A549 (cell line): ENCODE measurements at regions not wholly inside any gene's neighbourhood (a gene's known extent, or its start where the extent isn't known, plus 50 kb on each side); places are given as distances from the start of the nearest gene placed in this dataset.

Experiments used
- ATAC-seq, 2 experiments: fragments of 200-7000 bp in 1 of 2; fragments of >200 bp in 1 of 2; cut with Nextera tagmentation in 1 of 2; cut with Tn5 transposase in 1 of 2; 3 replicates each; pipeline versions ENCODE4 v1.8.0 to v1.9.1; 2018 to 2020; ENCODE audit warnings: mild to moderate bottlenecking in 1 of 2, moderate library complexity in 1 of 2
- CTCF ChIA-PET: fragments of 300-600 bp; sonication (Branson Sonifier 250); formaldehyde crosslinking; extraction: SDS; loops from one replicate; lab custom pipeline; 2021; ENCODE audit warnings: antibody characterized with exemption, inconsistent platforms; lab: Yijun Ruan, JAX
- POLR2A ChIA-PET: fragments of 350-600 bp; formaldehyde crosslinking; extraction: SDS; loops from one replicate; lab custom pipeline; 2021; ENCODE audit warnings: antibody characterized with exemption, inconsistent platforms; lab: Yijun Ruan, JAX
- DNase-seq, 2 experiments: peaks; one replicate each; pipeline versions ENCODE4 v3.0.0 to v3.0.0-alpha.2; 2011 to 2016; ENCODE audit warnings: low read depth in 1 of 2, low spot score in 1 of 2
- FAIRE-seq: peaks from 2 replicates; lab custom pipeline; 2011; peaks lifted over from hg19 to GRCh38; lab: Jason Lieb, UNC
- H3K27ac ChIP-seq, 2 experiments: fragments of >200 bp; sonication (Bioruptor Twin); formaldehyde crosslinking; 3 replicates each; pipeline ENCODE4 v1.5.1; 2016 to 2017
- H3K4me1 ChIP-seq: fragments of >200 bp; sonication (Bioruptor Twin); formaldehyde crosslinking; 3 replicates; pipeline ENCODE4 v1.6.1; 2016
- H3K4me2 ChIP-seq: fragments of >200 bp; sonication (Bioruptor Twin); formaldehyde crosslinking; 3 replicates; pipeline ENCODE4 v1.6.1; 2016
- H3K4me3 ChIP-seq: fragments of >200 bp; sonication (Bioruptor Twin); formaldehyde crosslinking; 3 replicates; pipeline ENCODE4 v1.5.1; 2016
- H3K9me3 ChIP-seq: fragments of >200 bp; sonication (Bioruptor Twin); formaldehyde crosslinking; 3 replicates; pipeline ENCODE4 v1.6.1; 2016
- CEBPB ChIP-seq, 2 experiments: fragments of >200 bp in 1 of 2; sonication (Bioruptor Twin) in 1 of 2; formaldehyde crosslinking in 1 of 2; IDR thresholded peaks; 2 replicates each; pipeline ENCODE4 v1.6.1; 2012 to 2016
- CHD2 ChIP-seq: fragments of 150-350 bp; IDR thresholded peaks from 2 replicates; pipeline ENCODE4 v1.6.1; 2014; ENCODE audit warnings: low read length; ENCODE audit not compliant: partially characterized antibody
- E2F6 ChIP-seq: IDR thresholded peaks from 2 replicates; pipeline ENCODE4 v1.6.1; 2012; ENCODE audit warnings: low read depth, borderline replicate concordance
- EHMT2 ChIP-seq: fragments of 200-600 bp; sonication (generic); IDR thresholded peaks from 2 replicates; pipeline ENCODE4 v1.6.1; 2016; ENCODE audit warnings: antibody characterized with exemption, low read depth, mild to moderate bottlenecking, moderate library complexity
- EP300 ChIP-seq, 2 experiments: fragments of >200 bp; sonication (Bioruptor Twin); formaldehyde crosslinking; IDR thresholded peaks; 2 replicates in 1 of 2; 3 replicates in 1 of 2; pipeline ENCODE4 v1.6.1; 2016 to 2017
- FOSB ChIP-seq: fragments of 250-450 bp; sonication (Bioruptor Pico); IDR thresholded peaks from 2 replicates; pipeline ENCODE4 v1.5.0; 2020; ENCODE audit warnings: mild to moderate bottlenecking, moderate library complexity
- GATA3 ChIP-seq: IDR thresholded peaks from 2 replicates; pipeline ENCODE4 v1.6.1; 2012; ENCODE audit warnings: borderline replicate concordance
- HDAC2 ChIP-seq: fragments of 200-600 bp; sonication (generic); IDR thresholded peaks from 2 replicates; pipeline ENCODE4 v1.6.1; 2016
- HES2 ChIP-seq: fragments of >200 bp; sonication (Bioruptor Twin); formaldehyde crosslinking; IDR thresholded peaks from 2 replicates; pipeline ENCODE4 v1.6.1; 2016
- HOXB13 ChIP-seq: fragments of 250-450 bp; sonication (Bioruptor Pico); IDR thresholded peaks from 2 replicates; pipeline ENCODE4 v1.5.0; 2020; ENCODE audit warnings: low read depth, mild to moderate bottlenecking, moderate library complexity
- MAZ ChIP-seq: fragments of 150-350 bp; IDR thresholded peaks from 2 replicates; pipeline ENCODE4 v1.6.1; 2014; ENCODE audit warnings: antibody characterized with exemption, low read depth, low read length, borderline replicate concordance
- NFE2L2 ChIP-seq: fragments of 150-350 bp; conservative IDR thresholded peaks from 2 replicates; pipeline ENCODE4 v1.6.1; 2014; ENCODE audit warnings: low read length
- NR3C1 ChIP-seq: fragments of >200 bp; sonication (Bioruptor Twin); formaldehyde crosslinking; IDR thresholded peaks from 3 replicates; pipeline ENCODE4 v1.6.1; 2017
- PHF8 ChIP-seq: fragments of 200-600 bp; sonication (generic); IDR thresholded peaks from 2 replicates; pipeline ENCODE4 v1.6.1; 2016; ENCODE audit warnings: low read depth, mild to moderate bottlenecking, antibody characterized with exemption, moderate library complexity, borderline replicate concordance
- RAD21 ChIP-seq, 2 experiments: fragments of >200 bp in 1 of 2; sonication (Bioruptor Twin) in 1 of 2; formaldehyde crosslinking in 1 of 2; IDR thresholded peaks in 1 of 2; conservative IDR thresholded peaks in 1 of 2; 2 replicates in 1 of 2; 3 replicates in 1 of 2; pipeline ENCODE4 v1.6.1; 2012 to 2018; ENCODE audit warnings: inconsistent platforms in 1 of 2
- RARB ChIP-seq: fragments of 250-450 bp; sonication (Bioruptor Pico); IDR thresholded peaks from 2 replicates; pipeline ENCODE4 v1.8.0; 2021; ENCODE audit warnings: mild to moderate bottlenecking, moderate library complexity
- RFX5 ChIP-seq: fragments of 450-650 bp; IDR thresholded peaks from 2 replicates; pipeline ENCODE4 v1.7.1; 2014; ENCODE audit warnings: antibody characterized with exemption, mild to moderate bottlenecking, moderate library complexity
- RNF2 ChIP-seq: fragments of 200-600 bp; sonication (generic); IDR thresholded peaks from 2 replicates; pipeline ENCODE4 v1.6.1; 2016; ENCODE audit warnings: low read depth, mild to moderate bottlenecking, antibody characterized with exemption, moderate library complexity, borderline replicate concordance
- TP53 ChIP-seq: fragments of 250-450 bp; sonication (Bioruptor Pico); IDR thresholded peaks from 2 replicates; pipeline ENCODE4 v1.5.0; 2021; ENCODE audit warnings: mild to moderate bottlenecking, moderate library complexity
- USF2 ChIP-seq: fragments of 450-650 bp; IDR thresholded peaks from 2 replicates; pipeline ENCODE4 v1.6.1; 2014; ENCODE audit warnings: antibody characterized with exemption
- WGBS: methylation state at CpG from one replicate; pipeline ENCODE4 v1.1.6; 2017; ENCODE audit errors: missing lambda C conversion rate; 5-methylcytosine and 5-hydroxymethylcytosine counted together
- TF ChIP-seq, protein P1 (sequence below): fragments of >200 bp; sonication (Bioruptor Twin); formaldehyde crosslinking; IDR thresholded peaks from 3 replicates; pipeline ENCODE4 v1.6.1; 2016
- TF ChIP-seq, protein P2 (sequence below): fragments of >200 bp; sonication (Bioruptor Twin); formaldehyde crosslinking; IDR thresholded peaks from 3 replicates; pipeline ENCODE4 v1.5.1; 2016
- TF ChIP-seq, protein P3 (sequence below): IDR thresholded peaks from 2 replicates; pipeline ENCODE4 v1.6.1; 2012

DNA sequence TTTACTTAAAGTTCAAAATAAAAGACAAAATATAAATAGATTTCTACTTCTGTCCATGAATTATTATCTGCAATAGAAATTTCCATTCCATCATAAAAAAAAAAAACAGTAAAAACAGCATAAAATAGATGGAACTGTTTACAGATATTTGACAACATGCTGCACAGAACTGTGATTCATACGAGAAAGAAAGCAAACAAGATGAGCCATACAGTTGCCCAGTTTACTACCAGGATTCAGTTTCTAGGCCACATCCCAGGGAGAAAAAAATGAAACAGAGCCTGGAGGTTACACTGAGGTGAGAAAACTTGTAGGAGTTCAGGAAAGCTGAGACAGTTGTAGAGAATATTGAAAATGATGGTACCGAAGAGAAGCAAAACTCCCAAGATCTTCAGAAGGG, 1426.9 kb upstream of the ACVR2A start:
- DNase-seq (no peak), FAIRE-seq (no peak), ATAC-seq (no peak)
- Histone ChIP-seq H3K4me1 (no peaks in the 10 kb centered on the region), H3K27ac (no peak overlapping the region), H3K4me3 (no peak overlapping the region), H3K4me2 (no peak overlapping the region; the same call in 2 of the 3 replicates), H3K9me3 (no peaks in the 10 kb centered on the region)
- 53% methylated on average over 2 of the region's 2 CpGs for WGBS
- TF ChIP-seq TP53 (CRISPR knock-in tag) (no peak), RNF2 (no peak), NR3C1 (no peak), MAZ (no peak), CEBPB (IDR thresholded peaks at IDR 0.05) (no peak), USF2 (no peak), HDAC2 (no peak), CHD2 (no peak), EHMT2 (no peak), GATA3 (no peak)
- TF ChIP-seq, protein P1, sequence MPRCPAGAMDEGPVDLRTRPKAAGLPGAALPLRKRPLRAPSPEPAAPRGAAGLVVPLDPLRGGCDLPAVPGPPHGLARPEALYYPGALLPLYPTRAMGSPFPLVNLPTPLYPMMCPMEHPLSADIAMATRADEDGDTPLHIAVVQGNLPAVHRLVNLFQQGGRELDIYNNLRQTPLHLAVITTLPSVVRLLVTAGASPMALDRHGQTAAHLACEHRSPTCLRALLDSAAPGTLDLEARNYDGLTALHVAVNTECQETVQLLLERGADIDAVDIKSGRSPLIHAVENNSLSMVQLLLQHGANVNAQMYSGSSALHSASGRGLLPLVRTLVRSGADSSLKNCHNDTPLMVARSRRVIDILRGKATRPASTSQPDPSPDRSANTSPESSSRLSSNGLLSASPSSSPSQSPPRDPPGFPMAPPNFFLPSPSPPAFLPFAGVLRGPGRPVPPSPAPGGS = no peak
- TF ChIP-seq, protein P2, sequence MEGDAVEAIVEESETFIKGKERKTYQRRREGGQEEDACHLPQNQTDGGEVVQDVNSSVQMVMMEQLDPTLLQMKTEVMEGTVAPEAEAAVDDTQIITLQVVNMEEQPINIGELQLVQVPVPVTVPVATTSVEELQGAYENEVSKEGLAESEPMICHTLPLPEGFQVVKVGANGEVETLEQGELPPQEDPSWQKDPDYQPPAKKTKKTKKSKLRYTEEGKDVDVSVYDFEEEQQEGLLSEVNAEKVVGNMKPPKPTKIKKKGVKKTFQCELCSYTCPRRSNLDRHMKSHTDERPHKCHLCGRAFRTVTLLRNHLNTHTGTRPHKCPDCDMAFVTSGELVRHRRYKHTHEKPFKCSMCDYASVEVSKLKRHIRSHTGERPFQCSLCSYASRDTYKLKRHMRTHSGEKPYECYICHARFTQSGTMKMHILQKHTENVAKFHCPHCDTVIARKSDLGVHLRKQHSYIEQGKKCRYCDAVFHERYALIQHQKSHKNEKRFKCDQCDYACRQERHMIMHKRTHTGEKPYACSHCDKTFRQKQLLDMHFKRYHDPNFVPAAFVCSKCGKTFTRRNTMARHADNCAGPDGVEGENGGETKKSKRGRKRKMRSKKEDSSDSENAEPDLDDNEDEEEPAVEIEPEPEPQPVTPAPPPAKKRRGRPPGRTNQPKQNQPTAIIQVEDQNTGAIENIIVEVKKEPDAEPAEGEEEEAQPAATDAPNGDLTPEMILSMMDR = no peak
- ChIA-PET CTCF (no interaction called here), POLR2A (no interaction called here)

GRCh38 chr2:146415291-146415690, 1429.5 kb upstream of the ACVR2A start:
- Histone ChIP-seq H3K4me1 (no peaks in the 10 kb centered on the region), H3K4me3 (no peak overlapping the region)
- POLR2A ChIA-PET = no interaction called here
- FAIRE-seq (no peak), ATAC-seq (no peak)
- TF ChIP-seq EP300 (IDR thresholded peaks at IDR 0.05) (no peak), HES2 (no peak), HOXB13 (no peak), RARB (CRISPR knock-in tag) (no peak)
- TF ChIP-seq, all 56 proteins: peak for 0
- H3K27ac ChIP-seq = no peak overlapping the region
- CTCF ChIA-PET = no interaction called here
- no peaks in the 10 kb centered on the region for H3K9me3 ChIP-seq
- DNase-seq = no peak
- H3K4me2 ChIP-seq = no peak overlapping the region
- 60% methylated on average over 2 of the region's 2 CpGs for WGBS

DNA sequence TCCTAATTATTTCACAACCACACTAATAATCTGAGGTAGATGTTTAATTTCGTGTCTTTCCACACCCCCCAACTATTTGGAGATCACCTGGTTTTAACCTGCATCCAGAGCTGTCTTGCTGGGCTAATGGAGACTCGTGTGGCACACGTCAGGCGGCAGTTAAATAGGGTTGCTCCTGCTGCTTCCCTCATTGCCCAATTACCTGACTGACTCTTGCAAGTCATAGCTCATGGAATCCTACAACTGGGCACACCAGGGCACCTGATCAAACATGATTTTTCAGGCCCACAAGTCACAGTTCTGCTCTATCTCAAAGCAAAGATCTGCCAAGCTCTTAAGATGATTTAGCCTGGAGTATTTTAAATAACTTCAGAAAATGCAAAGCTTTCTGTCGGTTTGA, 1430.4 kb upstream of the ACVR2A start:
- FAIRE-seq = no peak
- ATAC-seq = no peak
- Histone ChIP-seq H3K4me3 (no peak overlapping the region), H3K4me2 (no peak overlapping the region), H3K4me1 (no peaks in the 10 kb centered on the region), H3K9me3 (no peaks in the 10 kb centered on the region), H3K27ac (no peak overlapping the region)
- no peak for DNase-seq
- TF ChIP-seq USF2 (no peak), TP53 (CRISPR knock-in tag) (no peak), E2F6 (no peak), RAD21 (conservative IDR thresholded peaks at IDR 0.05 in 1 of 2, IDR thresholded peaks at IDR 0.05 in 1 of 2) (no peak), RFX5 (no peak), PHF8 (no peak), EP300 (IDR thresholded peaks at IDR 0.05) (no peak), GATA3 (no peak), NFE2L2 (no peak), FOSB (CRISPR knock-in tag) (no peak)
- TF ChIP-seq, protein P1 = no peak
- TF ChIP-seq, protein P3, sequence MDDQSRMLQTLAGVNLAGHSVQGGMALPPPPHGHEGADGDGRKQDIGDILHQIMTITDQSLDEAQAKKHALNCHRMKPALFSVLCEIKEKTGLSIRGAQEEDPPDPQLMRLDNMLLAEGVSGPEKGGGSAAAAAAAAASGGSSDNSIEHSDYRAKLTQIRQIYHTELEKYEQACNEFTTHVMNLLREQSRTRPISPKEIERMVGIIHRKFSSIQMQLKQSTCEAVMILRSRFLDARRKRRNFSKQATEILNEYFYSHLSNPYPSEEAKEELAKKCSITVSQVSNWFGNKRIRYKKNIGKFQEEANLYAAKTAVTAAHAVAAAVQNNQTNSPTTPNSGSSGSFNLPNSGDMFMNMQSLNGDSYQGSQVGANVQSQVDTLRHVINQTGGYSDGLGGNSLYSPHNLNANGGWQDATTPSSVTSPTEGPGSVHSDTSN = no peak
- CTCF ChIA-PET = no interaction called here
- WGBS = 48% methylated on average over 5 of the region's 5 CpGs
- POLR2A ChIA-PET = no interaction called here
